Putamen (tissue), 1 donor: ENCODE measurements at regions not wholly inside any gene's neighbourhood (a gene's known extent, or its start where the extent isn't known, plus 50 kb on each side); places are given as distances from the start of the nearest gene placed in this dataset.
"Not testable (repeated sequence)": the region's sequence is repeated elsewhere in the genome, so short reads cannot be mapped to it uniquely, and the experiment has no call there.

Source experiments
- DNase-seq: peaks from one replicate; pipeline ENCODE4 v3.0.0-alpha.2; 2016; ENCODE audit warnings: low spot score

GRCh38 chr5:136620621-136621020 is 255.3 kb upstream of the TRPC7 start:
- no peak for DNase-seq

- no peak for DNase-seq
Measured at GRCh38 chr5:136620016-136620419, 254.7 kb upstream of the TRPC7 start.

GRCh38 chr5:136619556-136619955 is 254.2 kb upstream of the TRPC7 start:
- no peak for DNase-seq

GRCh38 chr5:136615251-136616119 is 250.1 kb upstream of the TRPC7 start:
- no peak for DNase-seq

GRCh38 chr5:136613230-136613629 is 247.9 kb upstream of the TRPC7 start:
- DNase-seq, result no peak

- DNase-seq, result no peak
Measured at GRCh38 chr5:136605638-136606037, 240.3 kb upstream of the TRPC7 start.

GRCh38 chr5:136600306-136600705 is 235.0 kb upstream of the TRPC7 start:
- no peak for DNase-seq

- DNase-seq, result no peak
Measured at GRCh38 chr5:136598802-136599404, 233.6 kb upstream of the TRPC7 start.

GRCh38 chr5:136594416-136594815 is 229.1 kb upstream of the TRPC7 start:
- no peak for DNase-seq

- no peak for DNase-seq
Measured at GRCh38 chr5:136590581-136590980, 225.2 kb upstream of the TRPC7 start.

GRCh38 chr5:136586196-136586595 is 220.9 kb upstream of the TRPC7 start:
- DNase-seq, result no peak

- DNase-seq, result no peak
Measured at GRCh38 chr5:136584474-136584873, 219.1 kb upstream of the TRPC7 start.

- no peak for DNase-seq
Measured at GRCh38 chr5:136579238-136579637, 213.9 kb upstream of the TRPC7 start.

GRCh38 chr5:136569875-136570274 is 204.5 kb upstream of the TRPC7 start:
- DNase-seq, result not testable (repeated sequence)

- DNase-seq, result not testable (repeated sequence)
Measured at GRCh38 chr5:136565457-136565856, 200.1 kb upstream of the TRPC7 start.

- not testable (repeated sequence) for DNase-seq
Measured at GRCh38 chr5:136565050-136565449, 199.7 kb upstream of the TRPC7 start.

GRCh38 chr5:136564431-136564830 is 199.1 kb upstream of the TRPC7 start:
- not testable (repeated sequence) for DNase-seq

- no peak for DNase-seq
Measured at GRCh38 chr5:136563489-136563888, 198.1 kb upstream of the TRPC7 start.

GRCh38 chr5:136560126-136560525 is 194.8 kb upstream of the TRPC7 start:
- no peak for DNase-seq

- no peak for DNase-seq
Measured at GRCh38 chr5:136559651-136560050, 194.3 kb upstream of the TRPC7 start.

GRCh38 chr5:136547096-136547495 is 181.8 kb upstream of the TRPC7 start:
- DNase-seq, result not testable (repeated sequence)

- not testable (repeated sequence) for DNase-seq
Measured at GRCh38 chr5:136546441-136546840, 181.1 kb upstream of the TRPC7 start.

GRCh38 chr5:136545031-136545430 is 179.7 kb upstream of the TRPC7 start:
- DNase-seq, result not testable (repeated sequence)
